H7 (cell line): ENCODE measurements at regions not wholly inside any gene's neighbourhood (a gene's known extent, or its start where the extent isn't known, plus 50 kb on each side); places are given as distances from the start of the nearest gene placed in this dataset.

Experiments used
- DNase-seq: peaks from one replicate; pipeline ENCODE4 v3.0.0; 2012
- H3K27me3 ChIP-seq: 2 replicates; pipeline ENCODE4 v1.6.0; 2011; ENCODE audit warnings: mild to moderate bottlenecking, low read length; ENCODE audit not compliant: control insufficient read depth, insufficient read depth
- H3K36me3 ChIP-seq: replicated peaks from 2 replicates; pipeline ENCODE4 v1.5.1; 2011; ENCODE audit warnings: low read length; ENCODE audit not compliant: control insufficient read depth, insufficient read depth
- H3K4me3 ChIP-seq: 2 replicates; pipeline ENCODE4 v1.5.1; 2011; ENCODE audit warnings: low read depth, mild to moderate bottlenecking, control low read depth, low read length, moderate library complexity; ENCODE audit not compliant: insufficient read depth

DNA sequence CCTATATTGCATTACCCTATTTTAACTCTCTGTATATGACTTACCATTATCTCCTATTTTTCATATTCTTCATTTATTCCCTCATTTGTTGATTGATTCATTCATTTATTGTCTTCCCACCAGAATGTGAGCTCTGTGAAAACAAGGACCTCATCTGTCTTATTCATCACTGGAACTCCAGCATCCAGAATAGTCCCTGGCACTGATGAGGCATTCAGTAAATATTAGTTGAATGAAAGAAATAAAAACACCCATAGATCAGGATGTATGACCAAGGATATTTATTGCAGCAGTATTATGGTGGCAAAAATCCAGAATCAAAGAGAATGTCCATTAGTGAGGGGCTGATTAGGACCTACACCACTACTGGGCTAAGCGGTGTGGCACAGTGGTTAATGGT, 164.9 kb downstream of the SPRY1 start:
- no peaks in the 10 kb centered on the region for H3K36me3 ChIP-seq
- H3K4me3 ChIP-seq: no peak overlapping the region
- DNase-seq: no peak

DNA sequence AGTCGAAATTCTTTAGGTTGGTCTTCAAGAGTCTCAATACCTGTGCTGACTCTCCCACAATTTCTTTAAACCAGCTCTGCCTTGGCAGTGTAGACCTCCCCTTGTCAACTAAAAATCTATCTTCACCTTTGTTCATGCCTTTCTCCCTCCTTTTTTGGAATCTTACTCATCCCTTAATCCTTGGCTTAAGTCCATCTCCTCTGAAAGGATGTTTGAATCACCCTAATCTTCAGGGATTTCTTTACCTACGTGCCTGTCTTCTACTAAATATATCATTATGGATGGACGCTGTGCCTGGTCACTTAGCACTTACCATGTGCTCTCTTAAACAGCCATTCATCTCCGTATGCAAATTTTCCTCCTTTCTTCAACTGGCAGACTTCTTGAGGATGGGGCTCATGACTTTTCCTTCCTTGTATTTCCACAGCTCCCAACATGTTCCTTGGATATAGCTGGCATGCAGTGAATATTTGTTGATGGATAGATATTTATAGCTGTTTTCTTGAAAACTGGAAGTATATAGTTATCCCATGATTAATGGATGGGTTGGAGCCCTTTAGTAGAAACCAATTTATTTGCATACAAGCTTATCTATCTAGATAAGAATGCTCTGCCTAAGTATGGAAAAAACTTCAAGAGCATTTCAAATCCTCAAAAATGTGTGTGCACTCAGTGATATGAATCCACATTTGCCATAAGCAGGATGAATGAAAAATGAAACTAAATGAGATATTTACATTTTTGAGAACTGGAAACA, 166.6 kb downstream of the SPRY1 start:
- Histone ChIP-seq H3K4me3 (no peak overlapping the region), H3K27me3 (no peaks in the 10 kb centered on the region), H3K36me3 (no peaks in the 10 kb centered on the region)
- no peak for DNase-seq

More for the DNA sequence above, 164.9 kb downstream of the SPRY1 start:
- H3K27me3 ChIP-seq: no peaks in the 10 kb centered on the region

- peak; percentile 75 for DNase-seq
- Histone ChIP-seq H3K4me3 (no peak overlapping the region), H3K36me3 (no peaks in the 10 kb centered on the region), H3K27me3 (no peaks in the 10 kb centered on the region)
Observed at GRCh38 chr4:123564758-123565346, 168.3 kb downstream of the SPRY1 start.

GRCh38 chr4:123568936-123569335, 172.3 kb downstream of the SPRY1 start:
- no peak for DNase-seq
- H3K36me3 ChIP-seq: no peaks in the 10 kb centered on the region
- no peak overlapping the region for H3K4me3 ChIP-seq
- H3K27me3 ChIP-seq: no peaks in the 10 kb centered on the region

DNA sequence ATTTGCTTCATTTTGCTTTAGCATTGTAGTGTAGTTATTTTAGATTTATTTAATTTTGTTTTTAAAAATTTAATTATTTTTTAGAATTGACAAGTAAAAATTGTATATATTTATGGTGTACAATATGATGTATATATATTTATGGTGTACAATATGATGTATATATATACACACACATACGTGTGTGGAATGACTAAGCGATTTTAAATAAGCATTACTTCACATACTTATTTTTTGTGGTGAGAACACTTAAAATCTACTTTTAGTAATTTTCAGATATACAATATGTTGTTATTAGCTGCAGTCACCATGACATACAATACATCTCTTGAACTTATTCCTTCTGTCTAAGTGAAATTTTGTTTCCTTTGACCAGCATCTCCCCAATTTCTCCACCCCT, 172.9 kb downstream of the SPRY1 start:
- H3K36me3 ChIP-seq: no peaks in the 10 kb centered on the region
- DNase-seq: no peak
- H3K27me3 ChIP-seq: no peaks in the 10 kb centered on the region
- H3K4me3 ChIP-seq: no peak overlapping the region

- Histone ChIP-seq H3K4me3 (no peak overlapping the region), H3K27me3 (no peaks in the 10 kb centered on the region), H3K36me3 (no peaks in the 10 kb centered on the region)
- no peak for DNase-seq
Observed at GRCh38 chr4:123573866-123574508, 177.4 kb downstream of the SPRY1 start.

- H3K36me3 ChIP-seq: no peaks in the 10 kb centered on the region
- DNase-seq: no peak
- H3K27me3 ChIP-seq: no peaks in the 10 kb centered on the region
- no peak overlapping the region for H3K4me3 ChIP-seq
Observed at GRCh38 chr4:123575291-123575690, 178.7 kb downstream of the SPRY1 start.

- Histone ChIP-seq H3K27me3 (no peaks in the 10 kb centered on the region), H3K36me3 (no peaks in the 10 kb centered on the region), H3K4me3 (no peak overlapping the region)
- no peak for DNase-seq
Observed at GRCh38 chr4:123577225-123577906, 180.8 kb downstream of the SPRY1 start.

DNA sequence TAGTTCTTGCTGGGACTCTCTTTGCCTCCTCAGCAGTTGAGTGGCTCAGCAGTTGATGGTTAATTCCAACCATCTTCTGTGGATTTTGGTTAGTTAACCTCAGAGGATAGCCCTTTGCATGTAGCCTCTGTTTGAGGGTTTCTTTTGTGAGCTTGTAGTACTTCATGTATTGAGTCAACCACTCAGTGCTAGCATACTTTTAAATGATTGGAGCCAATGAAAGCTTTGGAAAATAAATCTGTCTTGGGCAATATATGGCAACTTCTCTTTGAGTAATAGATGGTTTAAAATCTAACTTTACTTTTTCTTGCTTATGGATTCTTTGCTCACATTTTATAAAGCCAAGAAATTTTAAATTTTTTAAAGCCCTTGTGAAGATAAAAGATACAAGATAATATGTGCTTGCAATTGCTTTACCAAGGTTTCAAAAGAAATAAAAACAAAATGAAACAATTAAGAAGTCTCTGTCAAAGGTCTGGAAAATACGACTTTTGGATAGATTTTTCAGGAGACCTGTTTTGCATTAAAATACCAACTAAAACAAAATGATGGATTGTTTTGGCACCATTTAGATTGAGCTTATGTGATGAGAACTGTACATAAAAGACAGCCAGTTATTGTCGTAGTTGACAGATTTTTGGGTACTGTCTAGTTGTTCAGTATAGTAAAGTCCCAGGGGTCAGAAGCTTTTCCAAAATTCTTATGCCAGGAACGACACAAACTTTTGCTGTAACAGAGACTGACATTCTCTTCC, 181.9 kb downstream of the SPRY1 start:
- Histone ChIP-seq H3K27me3 (no peaks in the 10 kb centered on the region), H3K4me3 (no peak overlapping the region), H3K36me3 (no peaks in the 10 kb centered on the region)
- no peak for DNase-seq

GRCh38 chr4:123579961-123580360, 183.4 kb downstream of the SPRY1 start:
- no peak overlapping the region for H3K4me3 ChIP-seq
- H3K36me3 ChIP-seq: no peaks in the 10 kb centered on the region
- H3K27me3 ChIP-seq: no peaks in the 10 kb centered on the region
- no peak for DNase-seq

DNA sequence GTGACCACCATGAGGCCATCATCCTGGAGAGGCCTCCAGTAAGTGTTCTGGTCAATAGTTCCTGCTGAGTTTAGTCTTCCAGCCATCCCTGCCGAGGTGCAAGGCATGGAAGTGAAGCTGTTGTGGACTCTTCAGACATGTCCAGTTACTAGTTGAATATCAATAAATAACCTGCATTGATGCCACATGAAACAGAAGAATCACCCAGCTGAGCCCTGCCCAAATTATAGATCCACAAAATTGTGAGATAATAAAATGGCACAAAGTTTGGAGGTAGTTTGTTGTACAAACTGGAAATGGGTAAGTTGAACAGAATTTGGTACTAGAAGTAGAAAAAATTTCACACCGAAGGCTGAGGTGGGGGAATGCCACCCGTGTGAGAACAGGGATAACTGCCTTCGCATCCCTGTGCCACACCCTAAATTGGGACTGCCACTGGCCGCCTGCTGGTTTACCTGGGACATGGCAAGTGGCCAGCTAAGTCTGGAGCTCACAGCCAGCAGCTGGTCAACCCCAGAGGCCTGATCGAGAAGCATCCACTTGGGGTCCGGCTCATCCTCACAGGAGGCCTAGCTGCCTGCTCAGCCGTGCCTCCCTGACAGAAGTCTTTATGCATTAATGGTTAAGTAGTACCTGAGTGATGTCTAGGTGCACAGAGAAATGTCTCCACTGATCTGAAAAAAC, 184.5 kb downstream of the SPRY1 start:
- Histone ChIP-seq H3K36me3 (no peaks in the 10 kb centered on the region), H3K27me3 (no peaks in the 10 kb centered on the region), H3K4me3 (no peak overlapping the region)
- DNase-seq: no peak

DNA sequence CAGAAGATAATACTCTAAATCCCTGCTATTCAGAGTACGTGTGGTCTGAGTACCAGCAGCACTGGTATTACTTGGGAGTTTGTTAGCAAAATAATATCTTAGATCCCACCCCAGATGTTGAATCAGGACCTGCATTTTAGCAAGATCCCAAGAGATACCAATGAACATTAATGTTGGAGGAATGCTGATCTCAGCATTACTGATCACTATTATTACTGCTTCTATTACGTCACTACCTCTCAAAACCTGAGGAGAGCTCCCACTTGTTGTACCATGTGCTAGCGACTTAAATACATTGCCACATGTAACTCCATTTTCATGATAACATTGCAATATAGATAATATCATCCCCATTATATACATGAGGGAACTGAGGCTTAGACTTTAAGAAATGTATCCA, 185.2 kb downstream of the SPRY1 start:
- Histone ChIP-seq H3K27me3 (no peaks in the 10 kb centered on the region), H3K4me3 (no peak overlapping the region), H3K36me3 (no peaks in the 10 kb centered on the region)
- DNase-seq: no peak

- Histone ChIP-seq H3K4me3 (no peak overlapping the region), H3K27me3 (no peaks in the 10 kb centered on the region), H3K36me3 (no peaks in the 10 kb centered on the region)
- DNase-seq: no peak
Observed at GRCh38 chr4:123583043-123583442, 186.4 kb downstream of the SPRY1 start.

DNA sequence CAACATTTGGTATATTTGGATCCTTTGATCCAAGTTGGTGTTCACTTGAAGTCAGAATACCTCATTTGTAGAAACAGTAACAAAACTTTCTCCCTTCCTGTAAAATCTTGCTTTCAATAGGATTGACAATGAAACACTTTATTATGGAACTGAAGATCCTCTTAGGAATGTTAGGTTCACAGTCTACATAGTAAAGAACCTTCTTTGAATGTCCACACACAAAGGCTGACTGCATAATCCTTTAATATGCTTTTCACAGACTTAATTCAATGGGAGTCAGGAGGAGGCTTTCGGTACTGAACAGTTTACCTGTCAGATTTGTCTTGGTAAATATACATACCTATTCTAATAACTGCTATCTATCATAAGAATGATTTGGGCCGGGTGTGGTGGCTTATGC, 188.5 kb downstream of the SPRY1 start:
- Histone ChIP-seq H3K27me3 (no peaks in the 10 kb centered on the region), H3K4me3 (no peak overlapping the region), H3K36me3 (no peaks in the 10 kb centered on the region)
- no peak for DNase-seq
